GM21723 (cell line): ENCODE measurements at regions not wholly inside any gene's neighbourhood (a gene's known extent, or its start where the extent isn't known, plus 50 kb on each side); places are given as distances from the start of the nearest gene placed in this dataset.
"Not testable (repeated sequence)": the region's sequence is repeated elsewhere in the genome, so short reads cannot be mapped to it uniquely, and the experiment has no call there.

ENCODE experiments used
- ATAC-seq: cut with Tn5 transposase; IDR thresholded peaks from one replicate; pipeline ENCODE4 v1.9.1; 2021; ENCODE audit warnings: mild to moderate bottlenecking, moderate library complexity; ENCODE audit not compliant: unreplicated experiment

DNA sequence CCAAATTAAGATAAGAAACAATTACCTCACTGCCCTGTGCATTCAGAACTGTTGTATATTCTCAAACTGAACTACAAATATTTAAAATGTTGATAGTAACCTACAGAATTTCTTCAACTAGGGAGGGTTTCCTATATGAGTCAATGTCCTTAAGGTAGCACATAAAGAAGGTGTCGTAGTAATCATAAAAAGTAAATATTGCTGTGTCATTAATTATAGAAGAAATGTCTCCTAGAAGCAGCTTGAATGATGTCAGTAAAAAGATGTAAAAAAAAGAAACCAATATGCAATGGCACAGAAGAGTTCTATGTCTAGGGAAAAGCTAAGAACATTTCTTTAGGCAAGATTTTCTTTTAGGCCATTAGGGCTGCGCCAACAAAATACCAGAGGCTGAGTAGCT, 559.6 kb upstream of the EPHA5 start:
- no peak for ATAC-seq

DNA sequence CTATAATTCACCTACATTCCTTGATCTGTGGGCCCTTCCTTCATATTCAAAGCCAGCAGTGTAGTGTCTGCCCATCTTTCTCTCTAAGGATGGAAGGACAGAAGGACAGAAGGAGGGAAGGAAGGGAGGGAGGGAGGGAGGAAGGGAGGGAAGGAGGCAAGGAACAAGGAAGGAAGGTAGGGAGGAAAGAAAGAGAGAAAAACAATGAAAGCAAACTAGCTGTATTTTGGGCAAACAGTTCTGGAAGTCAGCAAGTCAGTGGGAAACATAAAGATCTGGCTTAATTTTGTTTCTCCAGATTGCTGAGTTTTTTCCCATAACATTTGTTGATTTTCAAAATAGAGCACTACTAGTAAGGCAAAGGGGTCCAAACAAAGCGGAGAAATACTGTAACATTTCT, 555.2 kb upstream of the EPHA5 start:
- ATAC-seq, result no peak

DNA sequence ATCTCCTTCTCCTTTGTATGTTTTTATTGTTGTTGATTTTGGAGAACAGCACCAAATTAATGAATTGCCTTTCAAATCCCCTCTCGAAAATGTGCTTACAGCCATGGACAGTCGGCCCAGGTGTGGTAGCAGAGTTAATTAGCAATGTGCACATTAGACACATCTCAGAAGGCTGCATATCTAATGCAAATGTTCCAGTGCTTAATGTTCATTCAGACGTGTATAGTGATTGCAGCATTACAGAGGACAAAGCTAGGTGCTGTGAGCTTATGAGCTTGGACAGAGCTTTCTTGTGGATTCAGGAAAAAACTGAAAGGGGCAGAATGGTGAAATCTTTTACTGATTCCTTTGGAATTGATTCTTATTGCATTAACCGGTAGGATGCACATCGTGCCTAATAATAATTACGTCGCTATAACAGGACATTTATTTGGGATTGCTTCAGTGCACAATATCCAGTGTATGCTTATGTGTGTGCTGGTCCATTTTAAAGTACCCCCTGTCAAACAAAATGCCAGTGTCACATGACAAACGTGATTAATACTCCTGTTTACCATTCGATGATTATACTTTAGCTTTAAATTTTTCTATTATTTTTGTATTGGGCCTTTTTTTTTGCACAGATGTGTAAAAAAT, 552.9 kb upstream of the EPHA5 start:
- ATAC-seq, result no peak

DNA sequence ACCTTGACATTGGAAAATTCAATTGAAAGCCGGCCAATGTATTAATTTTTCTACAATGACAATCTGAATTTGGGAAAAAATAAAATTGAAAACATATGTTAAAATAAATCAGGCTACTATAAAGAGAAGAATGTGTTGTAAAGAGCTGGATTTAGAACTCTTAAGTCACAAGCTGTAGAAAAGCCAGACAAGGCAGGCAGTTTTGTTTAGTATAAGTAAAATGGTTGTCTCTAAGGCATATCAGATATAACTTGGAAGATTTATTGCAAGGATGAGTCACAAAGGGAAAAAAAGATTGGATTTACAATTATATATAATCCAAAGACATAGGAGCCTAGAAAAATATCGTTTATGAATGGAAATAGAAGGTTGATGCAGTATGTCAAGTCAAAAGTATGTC, 549.1 kb upstream of the EPHA5 start:
- ATAC-seq, result no peak

DNA sequence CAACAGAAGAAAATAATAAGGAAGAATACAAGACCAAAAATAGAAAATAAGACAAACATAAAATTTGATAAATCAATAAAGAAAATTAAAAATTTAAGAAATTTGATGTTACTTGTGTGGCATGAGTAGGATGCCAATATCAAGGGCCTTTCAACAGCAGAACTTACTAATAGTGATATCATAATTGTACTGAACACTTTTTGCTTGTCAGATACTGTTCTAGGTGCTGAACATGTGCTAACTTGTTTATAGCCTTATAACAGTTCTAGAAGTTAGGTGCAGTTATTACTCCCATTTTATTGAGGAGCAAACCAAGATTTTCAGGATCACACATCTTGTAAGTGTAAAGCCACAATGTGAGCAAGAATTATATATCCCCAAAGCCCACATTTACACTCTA, 546.0 kb upstream of the EPHA5 start:
- no peak for ATAC-seq

DNA sequence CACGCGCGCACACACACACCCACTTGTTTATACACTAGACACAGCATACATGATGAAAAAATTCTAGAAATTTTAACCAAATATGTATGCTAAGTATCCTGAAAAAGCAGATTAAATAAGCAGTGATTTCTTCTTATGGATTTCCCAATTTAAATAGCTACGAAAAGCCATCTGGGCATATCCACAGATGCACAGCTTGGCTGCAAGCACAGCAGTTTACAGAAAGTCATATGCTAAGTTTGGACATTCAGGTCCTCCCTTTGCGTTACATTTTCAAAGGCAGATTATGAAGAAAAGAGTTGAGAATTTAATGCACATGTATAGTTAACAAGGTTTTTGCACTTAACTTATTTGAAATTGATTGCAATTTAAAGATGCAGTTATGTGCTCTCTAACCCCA, 542.2 kb upstream of the EPHA5 start:
- no peak for ATAC-seq

DNA sequence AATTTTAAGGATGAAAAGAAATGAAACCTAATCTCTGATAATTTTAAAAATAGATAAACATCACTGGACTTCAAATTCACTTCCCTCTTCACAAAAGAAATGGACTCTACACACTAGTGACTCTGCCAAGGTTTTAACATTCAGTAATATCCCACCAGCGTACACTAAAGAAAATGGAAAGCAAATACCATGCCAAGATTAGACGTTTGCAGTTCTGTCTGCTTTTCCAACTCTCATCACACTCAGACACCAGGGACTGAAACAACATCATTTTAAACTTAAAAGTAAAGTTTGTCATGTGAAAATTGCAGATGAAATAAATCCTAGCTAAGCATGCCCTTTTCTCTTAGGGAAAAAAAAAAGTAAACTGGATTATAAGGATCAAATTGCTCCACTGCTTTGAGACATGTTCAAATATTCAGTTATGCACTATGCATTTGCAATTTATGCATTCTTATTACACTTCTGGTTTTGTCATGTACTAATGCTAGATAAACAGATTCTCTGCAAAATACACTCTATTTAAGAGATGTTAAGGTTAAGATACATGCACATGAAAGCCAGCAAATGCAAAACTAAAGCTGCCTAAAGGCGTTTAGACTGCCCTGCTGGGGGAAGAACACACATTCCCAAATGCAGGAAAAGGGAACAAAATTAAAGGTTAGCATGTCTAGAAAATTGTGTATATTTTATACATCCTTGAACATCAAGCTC, 534.4 kb upstream of the EPHA5 start:
- no peak for ATAC-seq

DNA sequence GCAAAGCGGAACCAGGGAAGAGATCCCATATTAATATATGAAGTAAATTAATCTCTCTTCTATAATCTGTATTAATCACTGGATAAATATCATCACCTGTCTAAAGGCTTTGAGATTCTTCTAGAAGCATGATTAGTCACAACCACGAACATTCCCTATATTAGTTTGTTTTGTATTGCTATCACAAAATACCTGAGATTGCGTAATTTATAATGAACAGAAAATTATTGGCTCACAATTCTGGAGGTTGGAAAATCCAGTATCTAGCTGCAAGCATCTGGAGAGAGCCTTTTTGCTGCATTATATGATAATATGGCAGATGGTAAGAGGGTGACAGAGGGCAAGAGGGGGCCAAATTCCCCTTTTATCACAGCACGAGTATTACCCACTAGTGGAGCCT, 532.6 kb upstream of the EPHA5 start:
- ATAC-seq, result no peak

DNA sequence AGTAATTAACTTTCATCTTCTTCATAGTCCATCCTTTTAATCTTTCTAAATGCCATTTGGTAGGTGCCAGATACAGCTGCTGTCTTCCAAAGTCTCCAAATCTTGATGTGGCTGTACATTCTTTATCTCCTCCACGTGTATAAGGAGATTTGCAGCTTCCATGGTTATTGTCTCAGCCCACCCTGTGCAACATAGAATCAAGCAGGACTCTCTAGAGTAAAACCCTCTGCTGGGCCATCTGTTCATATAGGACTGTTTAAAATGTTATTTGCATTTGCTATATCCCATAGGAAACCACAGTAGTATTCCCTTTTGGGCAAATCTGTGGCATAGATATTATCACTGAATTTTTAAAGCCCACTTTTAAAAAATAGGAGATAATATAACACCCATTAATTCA, 527.2 kb upstream of the EPHA5 start:
- ATAC-seq, result no peak

DNA sequence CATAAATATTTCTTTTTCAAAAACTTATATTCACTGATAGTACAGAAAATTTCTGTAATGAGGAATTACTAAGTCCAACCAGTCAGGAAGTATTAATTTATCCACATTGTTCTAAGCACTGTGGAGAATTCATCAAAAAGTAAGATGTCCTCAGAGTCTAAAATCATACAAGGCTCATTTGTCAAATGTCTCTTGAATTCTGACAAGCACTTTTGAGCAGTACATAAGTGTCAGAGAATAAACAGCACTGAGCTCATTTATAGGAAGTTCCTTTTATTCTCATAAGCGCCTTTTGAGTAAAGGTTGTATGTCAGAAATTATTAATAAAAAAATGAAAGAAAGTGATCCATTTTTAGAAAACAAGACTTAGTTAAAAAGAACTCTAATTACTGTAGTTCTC, 523.2 kb upstream of the EPHA5 start:
- ATAC-seq, result no peak

DNA sequence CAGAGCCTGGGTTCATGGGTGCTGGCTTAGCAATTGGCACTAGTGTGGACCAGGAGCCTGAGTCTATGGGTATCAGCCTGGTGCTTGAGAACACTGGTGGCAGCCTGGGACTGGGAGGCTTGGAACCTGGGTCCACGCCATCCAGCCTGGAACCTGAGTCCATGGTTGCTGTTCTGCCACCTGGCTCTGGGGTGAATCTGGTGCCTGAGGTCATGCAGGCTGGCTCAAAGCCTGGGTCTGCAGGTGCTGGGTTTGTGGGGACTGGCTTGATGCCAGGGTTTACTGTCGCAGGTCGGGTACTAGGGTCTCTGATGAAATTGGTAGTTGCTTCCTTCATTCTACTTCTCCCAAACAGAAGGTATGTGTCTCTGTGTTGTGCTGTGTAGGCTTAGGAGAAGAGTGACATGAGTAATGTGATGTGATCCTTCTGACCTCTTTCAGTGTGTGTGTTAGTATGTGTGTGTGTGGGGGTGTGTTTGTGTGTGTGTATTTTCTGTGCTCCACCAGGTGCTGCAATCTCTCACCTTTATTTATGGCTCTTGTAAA, 517.0 kb upstream of the EPHA5 start:
- ATAC-seq, result no peak

DNA sequence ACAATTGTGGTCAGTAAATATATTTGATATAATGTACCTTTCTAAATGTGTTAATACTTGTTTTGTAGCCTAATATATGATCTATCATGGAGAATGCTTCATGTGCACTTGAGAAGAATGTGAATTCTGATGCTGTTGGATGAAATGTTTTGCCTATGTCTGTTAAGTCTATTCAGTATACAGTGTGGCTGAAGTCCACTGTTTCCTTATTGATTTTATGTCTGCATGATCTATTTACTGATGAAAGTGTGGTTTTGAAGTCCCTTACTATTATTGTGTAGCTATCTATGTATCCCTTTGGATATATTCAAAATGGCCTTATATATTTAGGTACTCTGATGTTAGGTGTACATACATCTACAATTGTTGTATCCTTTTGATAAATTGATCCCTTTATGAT, 515.8 kb upstream of the EPHA5 start:
- no peak for ATAC-seq

DNA sequence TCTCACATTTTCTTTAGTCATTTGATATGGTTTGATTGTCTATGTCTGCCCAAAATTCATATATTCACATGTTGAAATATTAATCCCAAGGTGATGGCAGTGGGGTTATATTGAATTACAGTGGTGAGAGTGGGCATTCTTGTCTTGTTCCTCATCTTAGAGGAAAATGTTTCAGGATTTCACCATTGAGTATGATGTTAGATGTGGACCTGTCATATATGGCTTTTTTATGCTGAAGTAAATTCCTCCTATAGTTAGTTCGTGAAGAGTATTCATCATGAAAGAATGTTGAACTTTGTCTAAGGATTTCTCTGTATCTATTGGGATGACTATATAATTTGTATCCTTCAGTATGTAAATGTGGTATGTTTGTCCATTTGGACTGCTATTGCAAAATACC, 512.3 kb upstream of the EPHA5 start:
- no peak for ATAC-seq

DNA sequence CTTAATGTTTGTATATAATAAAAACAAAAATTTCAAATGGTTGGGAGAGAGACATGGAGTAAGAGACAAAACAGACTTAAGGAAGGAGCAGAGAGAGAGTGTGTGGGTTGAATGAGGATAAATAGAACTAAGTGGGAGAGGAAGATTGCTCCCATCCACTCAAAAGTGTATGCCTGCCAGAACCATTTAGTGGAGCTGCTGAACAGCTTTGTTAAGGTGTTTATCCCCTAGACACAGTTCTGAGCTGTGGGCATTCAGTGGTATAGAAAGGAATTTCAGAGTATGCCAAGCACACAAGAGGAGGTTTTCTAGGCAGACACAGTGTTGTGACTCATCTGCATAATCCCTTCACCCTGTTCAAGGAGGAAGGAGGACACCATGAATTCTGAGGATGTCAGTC, 508.6 kb upstream of the EPHA5 start:
- no peak for ATAC-seq

DNA sequence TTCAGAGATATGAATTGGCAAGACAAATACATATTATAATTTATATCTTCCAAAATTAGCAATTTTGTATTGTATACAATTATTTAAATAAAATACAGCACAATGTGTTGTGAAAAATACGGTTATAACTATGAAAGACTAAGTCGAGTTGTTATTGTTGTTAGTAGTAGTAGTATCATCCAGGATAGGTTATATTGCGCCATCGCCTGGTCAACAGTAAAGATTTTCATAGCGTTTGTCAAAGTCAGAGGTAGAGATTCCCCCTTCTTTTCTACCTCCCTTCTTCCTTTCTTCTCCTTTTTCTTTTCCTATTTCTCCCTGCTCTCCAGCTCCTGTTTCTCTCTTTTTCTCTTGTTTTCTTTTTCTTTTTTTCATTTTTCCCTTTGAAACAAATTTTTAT, 499.1 kb upstream of the EPHA5 start:
- ATAC-seq, result no peak

DNA sequence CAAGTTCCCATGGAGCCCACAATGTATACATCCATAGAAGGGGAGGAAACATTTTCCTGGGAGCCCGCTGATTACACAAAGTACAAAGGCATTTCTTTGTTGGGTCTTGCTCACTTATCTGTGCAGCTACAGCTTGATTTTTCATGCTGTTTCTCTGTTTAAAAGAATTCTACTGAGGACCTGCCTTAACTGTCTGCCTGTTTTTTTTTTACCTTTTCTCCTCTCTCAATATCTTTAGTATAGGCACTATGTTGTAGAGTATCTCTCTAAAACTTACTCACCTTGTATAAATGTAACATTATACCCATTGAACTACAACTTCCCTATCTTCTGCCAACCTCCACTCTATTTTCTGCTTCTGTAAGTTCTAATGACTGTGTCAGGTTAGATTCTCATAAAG, 494.6 kb upstream of the EPHA5 start:
- ATAC-seq, result no peak

DNA sequence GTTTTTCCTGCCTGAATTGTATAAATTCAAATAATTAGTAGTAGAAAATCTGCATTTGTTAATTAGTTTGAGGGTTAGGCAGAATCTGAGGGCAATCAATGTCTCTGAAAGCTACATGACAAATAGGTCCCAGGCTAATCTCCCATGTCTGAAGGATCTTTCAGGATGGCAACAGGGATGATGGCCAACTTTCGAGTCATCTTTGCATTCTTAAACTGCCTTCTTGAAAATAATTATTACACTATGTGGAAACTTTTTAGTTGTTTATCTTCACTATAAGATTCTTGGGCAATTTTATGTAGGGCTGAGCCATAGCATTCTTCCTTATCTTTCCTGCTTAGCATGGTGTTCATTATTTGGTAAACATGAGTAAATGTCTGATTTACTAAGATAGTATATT, 490.3 kb upstream of the EPHA5 start:
- ATAC-seq, result no peak

DNA sequence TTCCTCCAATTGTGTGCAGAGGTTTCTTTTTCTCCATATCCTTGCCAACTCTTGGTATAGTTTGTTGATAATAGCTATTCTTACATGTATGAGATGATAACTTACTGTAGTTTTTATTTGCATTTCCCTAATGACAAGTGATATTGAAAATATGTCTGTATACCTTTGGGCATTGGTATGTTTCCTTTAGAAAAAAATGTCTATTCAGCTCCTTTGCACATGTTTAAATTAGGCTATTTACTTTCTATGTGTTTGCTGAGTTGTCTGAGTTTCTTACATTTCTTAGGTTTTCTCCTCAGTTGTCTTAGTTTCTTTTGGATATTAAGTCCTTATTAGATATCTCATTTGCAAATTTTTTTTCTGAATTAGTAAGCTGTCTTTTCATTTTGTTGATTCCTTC, 487.3 kb upstream of the EPHA5 start:
- ATAC-seq, result no peak

DNA sequence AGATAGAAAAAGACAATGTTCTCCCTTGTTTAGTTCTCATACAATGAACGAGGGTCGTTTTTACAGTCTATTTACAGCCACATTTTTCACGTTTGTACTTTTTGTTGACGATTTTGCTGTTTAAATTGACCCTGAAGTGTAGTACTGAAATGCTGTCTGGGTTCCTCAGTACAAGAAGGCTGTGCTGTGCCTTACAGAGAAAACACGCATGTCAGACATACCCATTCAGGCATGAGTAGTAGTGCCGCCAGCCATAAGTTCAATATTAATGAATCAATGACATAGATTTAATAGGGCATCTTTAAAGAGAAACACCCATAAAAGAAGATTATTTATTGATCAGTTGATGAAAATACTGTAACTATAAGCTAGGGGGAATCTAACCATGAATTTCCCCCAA, 459.8 kb upstream of the EPHA5 start:
- ATAC-seq, result no peak

DNA sequence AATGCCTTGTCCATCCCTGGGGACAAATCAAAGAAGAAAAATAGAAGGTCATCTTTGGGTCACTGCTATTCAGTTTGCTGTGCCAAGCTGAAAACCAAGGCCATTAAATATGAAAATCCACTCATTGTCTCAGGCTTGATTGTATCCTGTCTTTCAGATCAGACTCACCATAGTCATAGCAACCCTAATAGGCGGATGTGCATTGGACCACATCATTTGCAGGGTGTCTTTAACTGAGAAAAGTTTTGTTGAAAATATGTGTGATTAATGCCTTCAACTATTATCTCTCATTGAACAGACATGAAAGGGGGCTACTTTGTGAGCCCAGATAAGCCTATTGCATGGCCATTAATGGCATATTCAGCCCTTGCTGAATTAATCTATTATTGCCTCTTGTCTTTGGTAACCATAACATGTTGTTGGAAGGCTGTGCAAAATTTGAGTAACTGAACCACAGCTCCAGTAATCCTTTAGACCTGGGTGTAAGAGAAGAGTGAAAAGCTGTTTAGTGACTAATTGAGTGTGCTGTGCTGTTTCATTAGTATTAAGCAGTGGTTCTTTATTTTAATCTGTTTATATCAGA, 453.6 kb upstream of the EPHA5 start:
- no peak for ATAC-seq

DNA sequence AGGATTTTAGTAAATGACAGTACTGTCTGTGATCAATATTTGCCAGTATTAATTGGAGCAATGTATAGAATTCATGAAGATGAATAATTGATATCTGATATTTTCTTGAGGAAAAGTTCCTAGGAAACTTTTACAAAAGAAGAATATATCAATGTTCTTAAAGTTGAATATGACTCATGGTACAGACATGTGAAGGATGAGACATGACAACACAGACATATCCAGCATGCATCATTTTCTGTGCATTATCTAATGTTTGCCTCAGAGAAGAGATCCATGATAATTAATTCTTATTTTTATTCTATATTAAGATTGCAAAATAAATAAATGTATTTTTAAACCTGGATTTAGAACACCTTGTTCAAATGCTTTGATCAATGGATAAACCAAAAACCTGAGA, 452.9 kb upstream of the EPHA5 start:
- no peak for ATAC-seq

DNA sequence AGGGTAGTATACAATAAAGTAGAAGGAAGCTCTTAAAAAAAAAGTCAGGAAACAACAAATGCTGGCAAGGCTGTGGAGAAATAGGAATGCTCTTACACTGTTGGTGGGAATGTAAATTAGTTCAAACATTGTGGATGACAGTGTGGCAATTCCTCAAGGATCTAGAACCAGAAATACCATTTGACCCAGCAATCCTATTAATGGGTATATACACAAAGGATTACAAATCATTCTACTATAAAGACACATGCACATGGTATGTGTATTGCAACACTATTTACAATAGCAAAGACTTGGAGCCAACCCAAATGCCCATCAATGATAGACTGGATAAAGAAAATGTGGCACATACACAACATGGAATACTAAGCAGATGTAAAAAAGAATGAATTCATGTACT, 444.9 kb upstream of the EPHA5 start:
- not testable (repeated sequence) for ATAC-seq
